ENCODE measurements at regions not wholly inside any gene's neighbourhood (a gene's known extent, or its start where the extent isn't known, plus 50 kb on each side); places are given as distances from the start of the nearest gene placed in this dataset.

- TF ChIP-seq EZH2 (IDR thresholded peaks at IDR 0.05; ENCODE audit: low read length): no peak
- TF ChIP-seq CTCF (optimal IDR thresholded peaks at IDR 0.05 in 1 of 3, IDR thresholded peaks at IDR 0.05 in 1 of 3, conservative IDR thresholded peaks at IDR 0.05 in 1 of 3; ENCODE audit: extremely low read depth in 1 of 3, insufficient read depth in 2 of 3, low read length in 3 of 3): no peak
Observed at GRCh38 chr6:56853541-56853940, 101.4 kb upstream of the BEND6 start.
